Thyroid gland (tissue), 4 donors: ENCODE measurements at regions not wholly inside any gene's neighbourhood (a gene's known extent, or its start where the extent isn't known, plus 50 kb on each side); places are given as distances from the start of the nearest gene placed in this dataset.

Experiments
- DNase-seq, 2 donors: peaks; one replicate each; pipeline ENCODE4 v3.0.0-alpha.2; 2019
- H3K27ac ChIP-seq, 3 donors: fragments of 200-600 bp; sonication (generic); 1 replicate in 2 of 3; 2 replicates in 1 of 3; pipeline ENCODE4 v1.5.1; 2016 to 2019; ENCODE audit warnings: mild to moderate bottlenecking in 1 of 3, moderate library complexity in 1 of 3
- H3K27me3 ChIP-seq: fragments of 200-600 bp; sonication (generic); one replicate; pipeline ENCODE4 v1.5.1; 2019
- H3K36me3 ChIP-seq, 2 donors: fragments of 200-600 bp; sonication (generic); one replicate each; pipeline ENCODE4 v1.5.1; 2016 to 2019
- H3K4me1 ChIP-seq, 2 donors: fragments of 200-600 bp; sonication (generic); one replicate each; pipeline ENCODE4 v1.5.1; 2017 to 2019
- H3K4me3 ChIP-seq, 3 donors: fragments of 200-600 bp; sonication (generic); replicated peaks in 1 of 3; 1 replicate in 2 of 3; 2 replicates in 1 of 3; pipeline ENCODE4 v1.5.1; 2016; ENCODE audit warnings: mild to moderate bottlenecking in 1 of 3
- H3K9me3 ChIP-seq: fragments of 200-600 bp; sonication (generic); one replicate; pipeline ENCODE4 v1.5.1; 2017
- POLR2A ChIP-seq, 2 donors: fragments of 450-650 bp; IDR thresholded peaks; one replicate each; pipeline ENCODE4 v1.6.1; 2017; ENCODE audit warnings: antibody characterized with exemption in 2 of 2, mild to moderate bottlenecking in 2 of 2, moderate library complexity in 1 of 2
- WGBS, 2 donors: methylation state at CpG; one replicate each; pipeline ENCODE4 v1.1.5; 2017; 5-methylcytosine and 5-hydroxymethylcytosine counted together
- intact Hi-C: fragments of 100-400 bp; cut with DNase I; formaldehyde crosslinking; loops from one replicate; pipeline ENCODE4 v1.15.1; 2023
- TF ChIP-seq, protein P1 (sequence below), 6 experiments: fragments of 200-600 bp in 3 of 6; fragments of 450-650 bp in 3 of 6; sonication (generic) in 3 of 6; IDR thresholded peaks; one replicate each; pipeline ENCODE4 v1.5.1; 2016 to 2019; ENCODE audit warnings: antibody characterized with exemption in 6 of 6, mild to moderate bottlenecking in 2 of 6, inconsistent platforms in 1 of 6, moderate library complexity in 1 of 6

- peaks cover 0 to 4% of the 10 kb centered on the region in 2 donors for H3K4me1 ChIP-seq
- no peak for DNase-seq
- no peaks in the 10 kb centered on the region for H3K9me3 ChIP-seq
- no peaks in the 10 kb centered on the region for H3K27me3 ChIP-seq
- intact Hi-C loops, result no loop called here
- WGBS, 2 donors, result 86 to 92% methylated on average over 4 of the region's 4 CpGs
- H3K36me3 ChIP-seq, result no peaks in the 10 kb centered on the region
- TF ChIP-seq, protein P1, sequence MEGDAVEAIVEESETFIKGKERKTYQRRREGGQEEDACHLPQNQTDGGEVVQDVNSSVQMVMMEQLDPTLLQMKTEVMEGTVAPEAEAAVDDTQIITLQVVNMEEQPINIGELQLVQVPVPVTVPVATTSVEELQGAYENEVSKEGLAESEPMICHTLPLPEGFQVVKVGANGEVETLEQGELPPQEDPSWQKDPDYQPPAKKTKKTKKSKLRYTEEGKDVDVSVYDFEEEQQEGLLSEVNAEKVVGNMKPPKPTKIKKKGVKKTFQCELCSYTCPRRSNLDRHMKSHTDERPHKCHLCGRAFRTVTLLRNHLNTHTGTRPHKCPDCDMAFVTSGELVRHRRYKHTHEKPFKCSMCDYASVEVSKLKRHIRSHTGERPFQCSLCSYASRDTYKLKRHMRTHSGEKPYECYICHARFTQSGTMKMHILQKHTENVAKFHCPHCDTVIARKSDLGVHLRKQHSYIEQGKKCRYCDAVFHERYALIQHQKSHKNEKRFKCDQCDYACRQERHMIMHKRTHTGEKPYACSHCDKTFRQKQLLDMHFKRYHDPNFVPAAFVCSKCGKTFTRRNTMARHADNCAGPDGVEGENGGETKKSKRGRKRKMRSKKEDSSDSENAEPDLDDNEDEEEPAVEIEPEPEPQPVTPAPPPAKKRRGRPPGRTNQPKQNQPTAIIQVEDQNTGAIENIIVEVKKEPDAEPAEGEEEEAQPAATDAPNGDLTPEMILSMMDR (IDR thresholded peaks at IDR 0.05), result no peak
- TF ChIP-seq POLR2A (IDR thresholded peaks at IDR 0.05), result no peak
- H3K4me3 ChIP-seq, result no peak overlapping the region
- no peak overlapping the region for H3K27ac ChIP-seq
Measured at GRCh38 chr2:217338306-217338916, 478.5 kb upstream of the TNP1 start.

DNA sequence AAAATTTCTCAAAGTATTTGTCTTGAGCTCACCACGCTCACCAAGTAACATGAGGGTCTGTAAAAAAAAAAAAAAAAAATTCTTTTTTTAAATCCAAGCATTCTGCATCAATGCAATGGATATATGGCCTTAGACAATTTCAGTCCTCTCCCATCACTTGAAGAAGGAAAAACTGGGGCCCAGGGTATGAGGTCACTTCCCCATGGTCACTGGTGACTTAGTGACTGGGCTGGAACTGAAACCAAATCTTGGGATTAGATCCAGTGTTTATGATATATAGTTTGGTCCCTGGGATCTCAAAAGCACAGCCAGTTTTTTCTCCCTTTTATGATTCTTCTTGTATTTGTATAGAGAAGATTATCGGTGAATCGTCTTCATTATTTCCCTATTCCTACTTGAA, 477.9 kb upstream of the TNP1 start:
- no peak overlapping the region for H3K4me3 ChIP-seq
- no peaks in the 10 kb centered on the region for H3K9me3 ChIP-seq
- TF ChIP-seq, protein P1 (IDR thresholded peaks at IDR 0.05), result no peak
- TF ChIP-seq POLR2A (IDR thresholded peaks at IDR 0.05), result no peak
- H3K27me3 ChIP-seq, result no peaks in the 10 kb centered on the region
- no peak overlapping the region for H3K27ac ChIP-seq
- no peak for DNase-seq
- intact Hi-C loops, result no loop called here
- 93 to 97% methylated on average over 3 of the region's 3 CpGs for WGBS, 2 donors
- H3K4me1 ChIP-seq, result peaks cover 0 to 10% of the 10 kb centered on the region in 2 donors
- H3K36me3 ChIP-seq, result no peaks in the 10 kb centered on the region

DNA sequence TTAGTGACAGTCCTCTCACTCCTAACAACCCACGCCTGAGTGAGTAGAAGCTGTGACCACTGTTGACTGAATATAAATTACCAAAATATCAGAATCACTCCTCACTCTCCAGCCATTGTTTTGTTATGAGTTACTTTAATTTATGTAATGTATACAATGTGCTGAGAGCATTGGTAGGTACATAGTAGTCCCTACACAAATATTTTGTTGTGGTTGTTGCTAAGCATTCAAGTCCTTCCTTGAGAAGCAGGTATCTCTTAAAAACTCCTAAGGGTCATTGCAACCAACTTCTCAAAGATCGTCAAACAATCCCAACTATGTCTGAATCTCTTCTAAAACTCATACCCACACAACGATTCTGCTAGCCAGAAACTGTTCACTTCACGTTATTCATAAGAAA, 476.8 kb upstream of the TNP1 start:
- Histone ChIP-seq H3K27me3 (no peaks in the 10 kb centered on the region), H3K4me1 (peaks cover 7 to 18% of the 10 kb centered on the region in 2 donors), H3K36me3 (no peaks in the 10 kb centered on the region), H3K27ac (no peak overlapping the region), H3K9me3 (no peaks in the 10 kb centered on the region), H3K4me3 (no peak overlapping the region)
- intact Hi-C loops, result no loop called here
- TF ChIP-seq, protein P1 (IDR thresholded peaks at IDR 0.05), result no peak
- TF ChIP-seq POLR2A (IDR thresholded peaks at IDR 0.05), result no peak
- WGBS, 2 donors, result 80 to 83% methylated on average over 4 of the region's 4 CpGs
- DNase-seq, result no peak

DNA sequence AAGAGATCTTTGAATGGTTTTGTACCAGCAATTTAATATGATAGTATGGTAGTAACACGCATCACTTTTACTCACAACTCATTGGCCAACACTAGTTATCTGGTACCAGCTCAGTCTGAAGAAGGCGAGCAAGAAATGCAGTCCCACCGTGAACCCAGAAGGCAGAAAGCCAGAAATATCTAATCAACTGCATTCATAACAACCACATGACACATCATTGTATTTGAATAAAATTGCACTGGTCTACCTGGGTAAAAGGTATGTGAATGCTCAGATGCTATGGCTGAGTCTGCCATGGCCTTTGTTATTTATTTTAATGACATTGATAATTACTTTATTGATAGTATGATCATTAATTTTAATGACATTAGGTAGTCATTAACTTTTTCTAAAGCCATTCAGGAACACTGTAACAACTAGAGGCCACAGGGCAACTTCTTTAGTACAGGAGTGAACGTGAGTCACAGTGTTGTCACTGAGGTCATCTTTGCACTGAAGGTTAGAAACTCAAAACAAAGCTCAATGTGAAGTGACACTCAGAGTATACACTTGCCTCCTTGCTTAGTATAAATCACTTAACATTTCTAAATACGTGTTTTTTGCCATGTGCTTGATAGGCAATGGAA, 475.6 kb upstream of the TNP1 start:
- WGBS, 2 donors, result 96% methylated on average over 5 of the region's 5 CpGs
- Histone ChIP-seq H3K4me3 (no peak overlapping the region), H3K4me1 (peaks cover 17 to 31% of the 10 kb centered on the region in 2 donors), H3K27me3 (no peaks in the 10 kb centered on the region), H3K9me3 (no peaks in the 10 kb centered on the region), H3K36me3 (no peaks in the 10 kb centered on the region), H3K27ac (no peak overlapping the region)
- intact Hi-C loops, result no loop called here
- DNase-seq, result no peak
- TF ChIP-seq POLR2A (IDR thresholded peaks at IDR 0.05), result no peak
- TF ChIP-seq, protein P1 (IDR thresholded peaks at IDR 0.05), result no peak

GRCh38 chr2:217334561-217334960, 474.7 kb upstream of the TNP1 start:
- no peak overlapping the region for H3K4me3 ChIP-seq
- no peak for TF ChIP-seq POLR2A (IDR thresholded peaks at IDR 0.05)
- TF ChIP-seq, protein P1 (IDR thresholded peaks at IDR 0.05), result no peak
- DNase-seq, result no peak
- intact Hi-C loops, result no loop called here
- no peak overlapping the region for H3K27ac ChIP-seq
- no peaks in the 10 kb centered on the region for H3K9me3 ChIP-seq
- H3K4me1 ChIP-seq, result peaks cover 23 to 34% of the 10 kb centered on the region in 2 donors
- no peaks in the 10 kb centered on the region for H3K36me3 ChIP-seq
- no peaks in the 10 kb centered on the region for H3K27me3 ChIP-seq
